GM23248 (cell line): ENCODE measurements at regions not wholly inside any gene's neighbourhood (a gene's known extent, or its start where the extent isn't known, plus 50 kb on each side); places are given as distances from the start of the nearest gene placed in this dataset.

Source experiments
- EZH2 ChIP-seq: fragments of 200-600 bp; sonication (generic); IDR thresholded peaks from 2 replicates; pipeline ENCODE4 v1.6.1; 2018; ENCODE audit warnings: antibody characterized with exemption, mild to moderate bottlenecking; ENCODE audit not compliant: insufficient read depth, poor library complexity, severe bottlenecking
- EZH2phosphoT487 ChIP-seq: fragments of 200-600 bp; sonication (generic); IDR thresholded peaks from 2 replicates; pipeline ENCODE4 v1.6.1; 2018; ENCODE audit warnings: antibody characterized with exemption, moderate library complexity, mild to moderate bottlenecking, low read depth; ENCODE audit not compliant: insufficient read depth

DNA sequence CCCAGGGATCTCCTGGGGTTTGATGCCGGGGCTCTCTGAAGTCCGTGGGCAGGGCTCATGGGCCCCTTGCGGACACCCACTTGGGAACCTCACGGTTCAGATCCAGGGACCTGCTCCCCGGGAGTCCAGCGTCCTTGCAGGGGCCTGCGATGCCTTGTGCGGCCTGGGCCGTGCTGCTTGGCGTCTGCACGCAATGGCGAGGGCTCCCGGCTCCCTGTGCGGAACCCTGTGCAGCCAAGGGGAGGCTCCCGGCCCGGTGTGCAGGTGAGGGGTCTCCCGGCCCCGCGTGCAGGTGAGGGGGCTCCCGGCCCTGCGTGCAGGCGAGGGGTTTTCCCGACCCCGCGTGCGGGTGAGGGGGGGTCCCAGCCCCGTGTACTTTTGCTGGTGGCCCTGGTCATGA lies 146.7 kb downstream of the DNAJB6 start:
- TF ChIP-seq EZH2 = no peak
- no peak for TF ChIP-seq EZH2phosphoT487
